HCT116 (cell line): ENCODE measurements at regions not wholly inside any gene's neighbourhood (a gene's known extent, or its start where the extent isn't known, plus 50 kb on each side); places are given as distances from the start of the nearest gene placed in this dataset.

Source experiments
- ATAC-seq: fragments of 200-7000 bp; cut with Tn5 transposase; 2 replicates; pipeline ENCODE4 v1.9.1; 2020; ENCODE audit warnings: mild to moderate bottlenecking, moderate library complexity
- BruUV-seq: library from RNA; stranded (reverse); fragments of 400-500 nt; replicated peaks from 2 replicates; lab custom pipeline; 2021; lab: Mats Ljungman, UMichigan
- CTCF ChIA-PET: fragments of 300-600 bp; sonication (Branson Sonifier 250); formaldehyde crosslinking; loops from one replicate; lab custom pipeline; 2021; ENCODE audit warnings: antibody characterized with exemption; lab: Charles Lee
- POLR2A ChIA-PET: fragments of 300-600, 350-600 bp; sonication (Branson Sonifier 250); formaldehyde crosslinking; loops from one replicate; lab custom pipeline; 2021; ENCODE audit warnings: antibody characterized with exemption; lab: Charles Lee
- RAD21 ChIA-PET, 2 experiments: fragments of 300-600 bp; sonication (Branson Sonifier 250); formaldehyde crosslinking; loops; one replicate each; lab custom pipeline; 2023; ENCODE audit warnings: low total read pairs in 2 of 2; ENCODE audit not compliant: uncharacterized antibody in 2 of 2, unreplicated experiment in 2 of 2, low non-redundant PET in 1 of 2; lab: Charles Lee
- DNase-seq: peaks from one replicate; pipeline ENCODE4 v3.0.0-alpha.2; 2010; ENCODE audit warnings: low read depth, low spot score
- H2AFZ ChIP-seq: fragments of 200-600 bp; shearing (Covaris generic), sonication (generic); 2 replicates; pipeline ENCODE4 v1.6.1; 2017; ENCODE audit warnings: low read depth, mixed run types, mixed read lengths, antibody characterized with exemption, low read length; ENCODE audit not compliant: poor library complexity, severe bottlenecking
- H3K27ac ChIP-seq: 2 replicates; pipeline ENCODE4 v1.5.1; 2012; ENCODE audit warnings: low read depth, low read length
- H3K27me3 ChIP-seq: fragments of 200-600 bp; sonication (generic); 2 replicates; pipeline ENCODE4 v1.6.1; 2016; ENCODE audit warnings: mixed run types, low read length, mixed read lengths; ENCODE audit not compliant: insufficient read depth
- H3K36me3 ChIP-seq, 2 experiments: fragments of 200-500 bp in 1 of 2; fragments of 200-600 bp in 1 of 2; sonication (Bioruptor generic) in 1 of 2; sonication (generic) in 1 of 2; 2 replicates each; pipeline versions ENCODE4 v1.5.1 to v1.6.1; 2014 to 2016; ENCODE audit warnings: low read length in 2 of 2, inconsistent platforms in 1 of 2, mixed read lengths in 1 of 2, mixed run types in 1 of 2; ENCODE audit not compliant: insufficient read depth in 2 of 2, control insufficient read depth in 1 of 2
- H3K4me1 ChIP-seq, 2 experiments: fragments of 200-600 bp in 1 of 2; sonication (generic) in 1 of 2; 2 replicates each; pipeline versions ENCODE4 v1.5.1 to v1.6.1; 2012 to 2017; ENCODE audit warnings: low read length in 2 of 2, inconsistent platforms in 1 of 2, mild to moderate bottlenecking in 1 of 2, mixed read lengths in 1 of 2, mixed run types in 1 of 2, moderate library complexity in 1 of 2; ENCODE audit not compliant: insufficient read depth in 2 of 2, control insufficient read depth in 1 of 2
- H3K4me2 ChIP-seq: fragments of 200-600 bp; sonication (generic); 2 replicates; pipeline ENCODE4 v1.6.1; 2017; ENCODE audit warnings: mixed run types, low read length, mixed read lengths
- H3K4me3 ChIP-seq, 2 experiments: fragments of 200-600 bp in 1 of 2; sonication (generic) in 1 of 2; replicated peaks in 1 of 2; 2 replicates each; pipeline ENCODE4 v1.5.1; 2011 to 2016; ENCODE audit warnings: low read length in 2 of 2, control low read depth in 1 of 2, low read depth in 1 of 2, mild to moderate bottlenecking in 1 of 2, mixed read lengths in 1 of 2, mixed run types in 1 of 2
- H3K79me2 ChIP-seq: fragments of 200-600 bp; sonication (generic); 2 replicates; pipeline ENCODE4 v1.6.1; 2017; ENCODE audit warnings: mild to moderate bottlenecking, mixed run types, low read length, moderate library complexity, mixed read lengths; ENCODE audit not compliant: insufficient read depth
- H3K9ac ChIP-seq: fragments of 200-600 bp; sonication (generic); 2 replicates; pipeline ENCODE4 v1.6.1; 2016; ENCODE audit warnings: low read length, mixed read lengths
- H3K9me2 ChIP-seq: fragments of 200-600 bp; sonication (generic), shearing (Covaris generic); 2 replicates; pipeline ENCODE4 v1.6.1; 2017; ENCODE audit warnings: mixed run types, mild to moderate bottlenecking, moderate library complexity; ENCODE audit not compliant: insufficient read depth
- H3K9me3 ChIP-seq, 2 experiments: fragments of 200-500 bp in 1 of 2; fragments of 200-600 bp in 1 of 2; sonication (Bioruptor generic) in 1 of 2; sonication (generic) in 1 of 2; 2 replicates each; pipeline ENCODE4 v1.6.1; 2014 to 2017; ENCODE audit warnings: low read length in 2 of 2, mixed read lengths in 2 of 2, inconsistent platforms in 1 of 2, low read depth in 1 of 2, mild to moderate bottlenecking in 1 of 2, mixed run types in 1 of 2, moderate library complexity in 1 of 2; ENCODE audit not compliant: control insufficient read depth in 1 of 2, insufficient read depth in 1 of 2
- H4K20me1 ChIP-seq: fragments of 200-600 bp; sonication (generic), shearing (Covaris generic); 2 replicates; pipeline ENCODE4 v1.6.1; 2017; ENCODE audit warnings: mixed run types, mild to moderate bottlenecking, moderate library complexity; ENCODE audit not compliant: insufficient read depth
- CEBPB ChIP-seq: IDR thresholded peaks from 2 replicates; pipeline ENCODE4 v1.6.1; 2012; ENCODE audit warnings: low read depth
- EGR1 ChIP-seq: IDR thresholded peaks from 2 replicates; pipeline ENCODE4 v1.6.1; 2012; ENCODE audit warnings: low read depth
- ELF1 ChIP-seq: IDR thresholded peaks from 2 replicates; pipeline ENCODE4 v1.6.1; 2012; ENCODE audit warnings: low read depth, borderline replicate concordance
- EZH2 ChIP-seq: fragments of 200-600 bp; sonication (generic); IDR thresholded peaks from 2 replicates; pipeline ENCODE4 v1.6.1; 2017; ENCODE audit warnings: antibody characterized with exemption, mixed run types
- FOSL1 ChIP-seq: IDR thresholded peaks from 2 replicates; pipeline ENCODE4 v1.6.1; 2012; ENCODE audit warnings: low read depth
- JUND ChIP-seq: IDR thresholded peaks from 2 replicates; pipeline ENCODE4 v1.6.1; 2012
- POLR2A ChIP-seq: IDR thresholded peaks from 2 replicates; pipeline ENCODE4 v1.7.0; 2011; ENCODE audit warnings: borderline replicate concordance; ENCODE audit not compliant: insufficient read depth, insufficient read length; ENCODE audit errors: extremely low read depth
- POLR2AphosphoS5 ChIP-seq: IDR thresholded peaks from 2 replicates; pipeline ENCODE4 v1.6.1; 2011; ENCODE audit warnings: mild to moderate bottlenecking, low read depth, low read length, moderate library complexity
- SIN3A ChIP-seq: IDR thresholded peaks from 2 replicates; pipeline ENCODE4 v1.6.1; 2012; ENCODE audit warnings: low read depth
- SP1 ChIP-seq: IDR thresholded peaks from 2 replicates; pipeline ENCODE4 v1.6.1; 2012; ENCODE audit warnings: low read depth
- SRF ChIP-seq: IDR thresholded peaks from 2 replicates; pipeline ENCODE4 v1.6.1; 2012; ENCODE audit warnings: low read depth
- TCF7L2 ChIP-seq: IDR thresholded peaks from 2 replicates; pipeline ENCODE4 v1.7.0; 2011; ENCODE audit warnings: borderline replicate concordance, inconsistent platforms; ENCODE audit not compliant: insufficient read depth, insufficient read length; ENCODE audit errors: extremely low read depth
- YY1 ChIP-seq: IDR thresholded peaks from 2 replicates; pipeline ENCODE4 v1.6.1; 2011; ENCODE audit warnings: low read length, low read depth, moderate library complexity, mild to moderate bottlenecking; ENCODE audit not compliant: insufficient replicate concordance; ENCODE audit errors: extremely low read depth
- ZNF274 ChIP-seq: fragments of 200-500 bp; sonication (Bioruptor generic); IDR thresholded peaks from 2 replicates; pipeline ENCODE4 v1.6.1; 2014; ENCODE audit warnings: mild to moderate bottlenecking, low read depth, low read length, inconsistent platforms
- intact Hi-C: fragments of 100-400 bp; cut with micrococcal nuclease; formaldehyde crosslinking; loops from 2 replicates; pipeline ENCODE4 v1.10.0; 2022
- TF ChIP-seq, protein P1 (sequence below): IDR thresholded peaks from 2 replicates; pipeline ENCODE4 v1.6.1; 2011; ENCODE audit warnings: mild to moderate bottlenecking, low read length, moderate library complexity; ENCODE audit not compliant: insufficient replicate concordance; ENCODE audit errors: extremely low read depth
- TF ChIP-seq, protein P2 (sequence below): IDR thresholded peaks from 2 replicates; pipeline ENCODE4 v1.6.1; 2012
- TF ChIP-seq, protein P3 (sequence below): IDR thresholded peaks from 2 replicates; pipeline ENCODE4 v1.6.1; 2012; ENCODE audit warnings: low read depth
- TF ChIP-seq, protein P4 (sequence below), 3 experiments: fragments of 200-600 bp in 1 of 3; sonication (generic) in 1 of 3; IDR thresholded peaks in 2 of 3; conservative IDR thresholded peaks in 1 of 3; 2 replicates each; pipeline ENCODE4 v1.5.1; 2012 to 2017; ENCODE audit warnings: low read depth in 2 of 3, low read length in 2 of 3, antibody characterized with exemption in 1 of 3, borderline replicate concordance in 1 of 3, control low read depth in 1 of 3, mild to moderate bottlenecking in 1 of 3, mixed read lengths in 1 of 3, mixed run types in 1 of 3, moderate library complexity in 1 of 3; ENCODE audit not compliant: insufficient read depth in 1 of 3

DNA sequence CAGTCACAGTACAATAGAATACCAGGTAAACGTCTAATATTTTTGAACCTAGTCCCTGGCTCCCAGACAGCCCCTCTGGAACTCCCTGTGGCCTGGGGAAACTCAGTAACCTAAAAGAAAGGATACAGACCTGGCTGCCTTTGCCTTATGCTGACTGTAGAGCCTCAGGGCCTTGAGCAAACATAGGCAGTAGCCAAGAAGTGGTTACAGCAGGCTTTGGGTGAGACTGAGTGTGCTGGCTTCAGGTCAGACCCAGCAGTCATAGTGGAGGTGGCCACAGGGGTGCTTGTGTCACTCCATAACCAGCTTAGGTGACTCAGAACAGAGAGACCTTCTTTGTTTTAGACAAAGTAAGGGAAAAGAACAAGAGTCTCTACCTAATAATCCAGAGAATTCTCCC lies 141.8 kb upstream of the PRDX4 start (continued):
- TF ChIP-seq, protein P1, sequence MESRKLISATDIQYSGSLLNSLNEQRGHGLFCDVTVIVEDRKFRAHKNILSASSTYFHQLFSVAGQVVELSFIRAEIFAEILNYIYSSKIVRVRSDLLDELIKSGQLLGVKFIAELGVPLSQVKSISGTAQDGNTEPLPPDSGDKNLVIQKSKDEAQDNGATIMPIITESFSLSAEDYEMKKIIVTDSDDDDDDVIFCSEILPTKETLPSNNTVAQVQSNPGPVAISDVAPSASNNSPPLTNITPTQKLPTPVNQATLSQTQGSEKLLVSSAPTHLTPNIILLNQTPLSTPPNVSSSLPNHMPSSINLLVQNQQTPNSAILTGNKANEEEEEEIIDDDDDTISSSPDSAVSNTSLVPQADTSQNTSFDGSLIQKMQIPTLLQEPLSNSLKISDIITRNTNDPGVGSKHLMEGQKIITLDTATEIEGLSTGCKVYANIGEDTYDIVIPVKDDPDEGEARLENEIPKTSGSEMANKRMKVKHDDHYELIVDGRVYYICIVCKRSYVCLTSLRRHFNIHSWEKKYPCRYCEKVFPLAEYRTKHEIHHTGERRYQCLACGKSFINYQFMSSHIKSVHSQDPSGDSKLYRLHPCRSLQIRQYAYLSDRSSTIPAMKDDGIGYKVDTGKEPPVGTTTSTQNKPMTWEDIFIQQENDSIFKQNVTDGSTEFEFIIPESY, result no peak
- TF ChIP-seq, protein P2, sequence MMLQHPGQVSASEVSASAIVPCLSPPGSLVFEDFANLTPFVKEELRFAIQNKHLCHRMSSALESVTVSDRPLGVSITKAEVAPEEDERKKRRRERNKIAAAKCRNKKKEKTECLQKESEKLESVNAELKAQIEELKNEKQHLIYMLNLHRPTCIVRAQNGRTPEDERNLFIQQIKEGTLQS, result no peak

DNA sequence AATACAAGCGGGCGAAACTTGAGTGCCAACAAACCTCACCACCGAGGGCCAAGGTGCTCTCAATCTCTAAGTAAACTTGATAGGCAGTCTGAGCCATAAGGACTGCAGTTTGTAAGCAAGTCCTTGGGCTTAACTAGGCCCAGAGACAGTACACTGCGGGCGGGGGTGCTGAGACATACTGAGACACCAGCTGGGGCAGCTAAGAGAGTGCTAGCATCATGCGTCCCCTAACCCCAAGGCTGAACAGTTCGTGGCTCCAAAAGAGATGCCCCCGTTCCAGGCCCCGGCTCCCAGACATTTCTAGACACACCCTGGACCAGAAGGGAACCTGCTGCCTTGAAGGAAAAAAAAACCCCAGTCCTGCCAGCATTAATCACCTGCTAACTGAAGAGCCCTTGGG lies 126.8 kb upstream of the PRDX4 start:
- Histone ChIP-seq H3K27ac (no peak overlapping the region), H3K9ac (no peak overlapping the region), H3K4me1 (no peaks in the 10 kb centered on the region), H3K9me2 (no peaks in the 10 kb centered on the region), H2AFZ (no peak overlapping the region), H3K79me2 (no peaks in the 10 kb centered on the region), H3K36me3 (no peaks in the 10 kb centered on the region), H4K20me1 (no peaks in the 10 kb centered on the region), H3K4me2 (no peak overlapping the region), H3K4me3 (no peak overlapping the region), H3K27me3 (no peaks in the 10 kb centered on the region), H3K9me3 (no peaks in the 10 kb centered on the region)
- ATAC-seq, result no peak
- CTCF ChIA-PET, result no interaction called here
- POLR2A ChIA-PET, result no interaction called here
- no TSS peak for BruUV-seq
- intact Hi-C loops, result no loop called here
- DNase-seq, result no peak
- RAD21 ChIA-PET, result no interaction called here
- TF ChIP-seq, protein P3, sequence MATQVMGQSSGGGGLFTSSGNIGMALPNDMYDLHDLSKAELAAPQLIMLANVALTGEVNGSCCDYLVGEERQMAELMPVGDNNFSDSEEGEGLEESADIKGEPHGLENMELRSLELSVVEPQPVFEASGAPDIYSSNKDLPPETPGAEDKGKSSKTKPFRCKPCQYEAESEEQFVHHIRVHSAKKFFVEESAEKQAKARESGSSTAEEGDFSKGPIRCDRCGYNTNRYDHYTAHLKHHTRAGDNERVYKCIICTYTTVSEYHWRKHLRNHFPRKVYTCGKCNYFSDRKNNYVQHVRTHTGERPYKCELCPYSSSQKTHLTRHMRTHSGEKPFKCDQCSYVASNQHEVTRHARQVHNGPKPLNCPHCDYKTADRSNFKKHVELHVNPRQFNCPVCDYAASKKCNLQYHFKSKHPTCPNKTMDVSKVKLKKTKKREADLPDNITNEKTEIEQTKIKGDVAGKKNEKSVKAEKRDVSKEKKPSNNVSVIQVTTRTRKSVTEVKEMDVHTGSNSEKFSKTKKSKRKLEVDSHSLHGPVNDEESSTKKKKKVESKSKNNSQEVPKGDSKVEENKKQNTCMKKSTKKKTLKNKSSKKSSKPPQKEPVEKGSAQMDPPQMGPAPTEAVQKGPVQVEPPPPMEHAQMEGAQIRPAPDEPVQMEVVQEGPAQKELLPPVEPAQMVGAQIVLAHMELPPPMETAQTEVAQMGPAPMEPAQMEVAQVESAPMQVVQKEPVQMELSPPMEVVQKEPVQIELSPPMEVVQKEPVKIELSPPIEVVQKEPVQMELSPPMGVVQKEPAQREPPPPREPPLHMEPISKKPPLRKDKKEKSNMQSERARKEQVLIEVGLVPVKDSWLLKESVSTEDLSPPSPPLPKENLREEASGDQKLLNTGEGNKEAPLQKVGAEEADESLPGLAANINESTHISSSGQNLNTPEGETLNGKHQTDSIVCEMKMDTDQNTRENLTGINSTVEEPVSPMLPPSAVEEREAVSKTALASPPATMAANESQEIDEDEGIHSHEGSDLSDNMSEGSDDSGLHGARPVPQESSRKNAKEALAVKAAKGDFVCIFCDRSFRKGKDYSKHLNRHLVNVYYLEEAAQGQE, result no peak
- no peak for TF ChIP-seq EGR1
- TF ChIP-seq SRF, result no peak
- TF ChIP-seq, protein P2, result no peak
- no peak for TF ChIP-seq POLR2AphosphoS5
- no peak for TF ChIP-seq YY1
- TF ChIP-seq POLR2A, result no peak
- TF ChIP-seq SIN3A, result no peak
- no peak for TF ChIP-seq JUND
- no peak for TF ChIP-seq FOSL1
- TF ChIP-seq SP1, result no peak
- no peak for TF ChIP-seq TCF7L2
- TF ChIP-seq ELF1, result no peak
- TF ChIP-seq CEBPB, result no peak
- no peak for TF ChIP-seq ZNF274
- no peak for TF ChIP-seq EZH2
- TF ChIP-seq, protein P4, sequence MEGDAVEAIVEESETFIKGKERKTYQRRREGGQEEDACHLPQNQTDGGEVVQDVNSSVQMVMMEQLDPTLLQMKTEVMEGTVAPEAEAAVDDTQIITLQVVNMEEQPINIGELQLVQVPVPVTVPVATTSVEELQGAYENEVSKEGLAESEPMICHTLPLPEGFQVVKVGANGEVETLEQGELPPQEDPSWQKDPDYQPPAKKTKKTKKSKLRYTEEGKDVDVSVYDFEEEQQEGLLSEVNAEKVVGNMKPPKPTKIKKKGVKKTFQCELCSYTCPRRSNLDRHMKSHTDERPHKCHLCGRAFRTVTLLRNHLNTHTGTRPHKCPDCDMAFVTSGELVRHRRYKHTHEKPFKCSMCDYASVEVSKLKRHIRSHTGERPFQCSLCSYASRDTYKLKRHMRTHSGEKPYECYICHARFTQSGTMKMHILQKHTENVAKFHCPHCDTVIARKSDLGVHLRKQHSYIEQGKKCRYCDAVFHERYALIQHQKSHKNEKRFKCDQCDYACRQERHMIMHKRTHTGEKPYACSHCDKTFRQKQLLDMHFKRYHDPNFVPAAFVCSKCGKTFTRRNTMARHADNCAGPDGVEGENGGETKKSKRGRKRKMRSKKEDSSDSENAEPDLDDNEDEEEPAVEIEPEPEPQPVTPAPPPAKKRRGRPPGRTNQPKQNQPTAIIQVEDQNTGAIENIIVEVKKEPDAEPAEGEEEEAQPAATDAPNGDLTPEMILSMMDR (IDR thresholded peaks at IDR 0.05 in 2 of 3, conservative IDR thresholded peaks at IDR 0.05 in 1 of 3; ENCODE audit: borderline replicate concordance in 1 of 3, insufficient read depth in 1 of 3, low read depth in 2 of 3, low read length in 2 of 3), result no peak
